Testis (tissue), 2 donors: ENCODE measurements at regions not wholly inside any gene's neighbourhood (a gene's known extent, or its start where the extent isn't known, plus 50 kb on each side); places are given as distances from the start of the nearest gene placed in this dataset.
"Not testable (repeated sequence)": the region's sequence is repeated elsewhere in the genome, so short reads cannot be mapped to it uniquely, and the experiment has no call there.

ENCODE experiments used
- DNase-seq: peaks from one replicate; pipeline ENCODE4 v3.0.0-alpha.2; 2019
- H3K27ac ChIP-seq, 2 donors: fragments of 200-600 bp; sonication (generic); one replicate each; pipeline ENCODE4 v1.5.1; 2019
- H3K27me3 ChIP-seq: fragments of 200-600 bp; sonication (generic); one replicate; pipeline ENCODE4 v1.5.1; 2019
- H3K36me3 ChIP-seq: fragments of 200-600 bp; sonication (generic); one replicate; pipeline ENCODE4 v1.5.1; 2017; ENCODE audit warnings: low read depth; ENCODE audit errors: missing control alignments
- H3K4me1 ChIP-seq: fragments of 200-600 bp; sonication (generic); one replicate; pipeline ENCODE4 v1.5.1; 2019
- H3K4me3 ChIP-seq, 2 donors: fragments of 200-600 bp; sonication (generic); one replicate each; pipeline ENCODE4 v1.5.1; 2017 to 2019
- H3K9me3 ChIP-seq: fragments of 200-600 bp; sonication (generic); one replicate; pipeline ENCODE4 v1.5.1; 2017
- POLR2A ChIP-seq: fragments of 450-650 bp; IDR thresholded peaks from one replicate; pipeline ENCODE4 v1.6.1; 2017; ENCODE audit warnings: antibody characterized with exemption, mild to moderate bottlenecking, moderate library complexity
- WGBS, 2 donors: methylation state at CpG; one replicate each; pipeline ENCODE4 v1.1.5; 2018; 5-methylcytosine and 5-hydroxymethylcytosine counted together
- intact Hi-C: fragments of 100-400 bp; cut with DNase I; formaldehyde crosslinking; loops from one replicate; pipeline ENCODE4 v1.15.1; 2023; ENCODE audit warnings: low total_unique reads
- TF ChIP-seq, protein P1 (sequence below), 3 experiments: fragments of 450-650 bp in 2 of 3; fragments of 200-600 bp in 1 of 3; sonication (generic) in 1 of 3; IDR thresholded peaks; one replicate each; pipeline ENCODE4 v1.5.1; 2016 to 2019; ENCODE audit warnings: antibody characterized with exemption in 3 of 3, mild to moderate bottlenecking in 2 of 3, moderate library complexity in 1 of 3

GRCh38 chr1:117314951-117315350 lies 52.3 kb upstream of the MAN1A2 start:
- H3K27me3 ChIP-seq, H3K4me3 ChIP-seq, H3K27ac ChIP-seq, H3K9me3 ChIP-seq, intact Hi-C loops, DNase-seq, H3K36me3 ChIP-seq, H3K4me1 ChIP-seq: not testable (repeated sequence)
- 92 to 93% methylated on average over 2 of the region's 2 CpGs for WGBS, 2 donors

DNA sequence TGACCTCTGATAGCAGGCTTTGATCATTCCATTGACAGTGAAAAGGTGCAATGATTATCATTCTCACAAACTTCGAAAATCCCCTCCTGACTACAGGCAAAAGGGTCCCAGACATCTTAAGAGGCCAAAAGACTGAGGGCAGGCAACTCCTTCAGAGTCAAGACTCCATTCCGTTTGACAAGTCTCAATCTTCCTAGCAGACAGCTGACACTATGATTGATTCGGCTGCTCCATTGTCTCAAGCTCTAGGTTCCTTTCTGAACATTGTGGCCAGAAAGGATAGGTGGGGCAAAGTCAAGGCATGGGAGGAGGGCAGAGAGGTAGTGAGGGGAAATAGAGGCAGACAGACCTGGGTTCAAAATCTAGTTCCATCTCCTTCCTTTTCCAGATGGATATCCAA lies 53.7 kb upstream of the MAN1A2 start:
- whole genome bisulfite sequencing, 2 donors, result 87 to 90% methylated on average over 3 of the region's 3 CpGs

GRCh38 chr1:117312453-117313138 lies 54.7 kb upstream of the MAN1A2 start:
- 62 to 75% methylated on average over 4 of the region's 4 CpGs for WGBS, 2 donors
- Histone ChIP-seq H3K9me3 (no peaks in the 10 kb centered on the region), H3K4me1 (no peaks in the 10 kb centered on the region), H3K27ac (no peak overlapping the region), H3K4me3 (no peak overlapping the region), H3K27me3 (no peaks in the 10 kb centered on the region), H3K36me3 (no peaks in the 10 kb centered on the region)
- intact Hi-C loops, result no loop called here
- no peak for TF ChIP-seq POLR2A
- TF ChIP-seq, protein P1, sequence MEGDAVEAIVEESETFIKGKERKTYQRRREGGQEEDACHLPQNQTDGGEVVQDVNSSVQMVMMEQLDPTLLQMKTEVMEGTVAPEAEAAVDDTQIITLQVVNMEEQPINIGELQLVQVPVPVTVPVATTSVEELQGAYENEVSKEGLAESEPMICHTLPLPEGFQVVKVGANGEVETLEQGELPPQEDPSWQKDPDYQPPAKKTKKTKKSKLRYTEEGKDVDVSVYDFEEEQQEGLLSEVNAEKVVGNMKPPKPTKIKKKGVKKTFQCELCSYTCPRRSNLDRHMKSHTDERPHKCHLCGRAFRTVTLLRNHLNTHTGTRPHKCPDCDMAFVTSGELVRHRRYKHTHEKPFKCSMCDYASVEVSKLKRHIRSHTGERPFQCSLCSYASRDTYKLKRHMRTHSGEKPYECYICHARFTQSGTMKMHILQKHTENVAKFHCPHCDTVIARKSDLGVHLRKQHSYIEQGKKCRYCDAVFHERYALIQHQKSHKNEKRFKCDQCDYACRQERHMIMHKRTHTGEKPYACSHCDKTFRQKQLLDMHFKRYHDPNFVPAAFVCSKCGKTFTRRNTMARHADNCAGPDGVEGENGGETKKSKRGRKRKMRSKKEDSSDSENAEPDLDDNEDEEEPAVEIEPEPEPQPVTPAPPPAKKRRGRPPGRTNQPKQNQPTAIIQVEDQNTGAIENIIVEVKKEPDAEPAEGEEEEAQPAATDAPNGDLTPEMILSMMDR (IDR thresholded peaks at IDR 0.05), result peak; percentile 27 to 56 (median 44)
- no peak for DNase-seq

More for the DNA sequence above, 53.7 kb upstream of the MAN1A2 start:
- H3K4me1 ChIP-seq, result no peaks in the 10 kb centered on the region
- no peaks in the 10 kb centered on the region for H3K9me3 ChIP-seq
- no peak overlapping the region for H3K4me3 ChIP-seq
- TF ChIP-seq POLR2A, result no peak
- TF ChIP-seq, protein P1 (IDR thresholded peaks at IDR 0.05), result no peak
- H3K27ac ChIP-seq, result no peak overlapping the region
- H3K36me3 ChIP-seq, result no peaks in the 10 kb centered on the region
- intact Hi-C loops, result no loop called here
- no peak for DNase-seq
- H3K27me3 ChIP-seq, result no peaks in the 10 kb centered on the region

DNA sequence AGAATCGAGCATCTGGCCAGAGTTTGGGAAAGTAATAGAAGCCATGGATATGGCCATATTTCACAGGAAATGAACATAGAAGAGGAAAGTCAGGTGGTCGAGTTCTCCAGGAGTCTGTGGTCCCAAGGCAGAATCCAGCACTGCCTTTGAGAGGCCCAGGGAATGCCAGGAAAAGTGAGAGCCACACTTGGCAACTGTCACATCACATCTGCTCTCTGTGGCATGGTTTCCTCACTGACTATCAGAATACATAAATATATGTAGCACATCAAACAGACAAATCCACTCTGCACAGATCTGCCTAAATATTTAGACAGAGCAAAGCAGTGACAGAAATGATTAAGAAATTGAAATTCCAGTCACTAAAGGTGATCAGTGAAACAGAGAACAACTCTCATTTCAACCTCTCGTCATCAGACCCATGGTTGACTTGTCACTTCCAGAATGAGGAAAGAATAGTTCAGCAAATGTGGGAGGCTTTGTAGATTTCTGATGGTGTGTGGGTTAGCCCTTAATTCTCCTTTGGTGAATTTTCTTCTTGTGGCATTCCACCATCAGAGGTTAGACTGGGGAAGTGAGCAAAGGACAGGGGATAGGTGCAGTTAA lies 58.8 kb upstream of the MAN1A2 start:
- Histone ChIP-seq H3K4me3 (no peak overlapping the region), H3K27ac (no peak overlapping the region), H3K4me1 (no peaks in the 10 kb centered on the region), H3K9me3 (no peaks in the 10 kb centered on the region), H3K27me3 (no peaks in the 10 kb centered on the region), H3K36me3 (no peaks in the 10 kb centered on the region)
- 72 to 77% methylated on average over 3 of the region's 3 CpGs for WGBS, 2 donors
- intact Hi-C loops, result no loop called here
- no peak for TF ChIP-seq POLR2A
- TF ChIP-seq, protein P1 (IDR thresholded peaks at IDR 0.05), result no peak
- no peak for DNase-seq

DNA sequence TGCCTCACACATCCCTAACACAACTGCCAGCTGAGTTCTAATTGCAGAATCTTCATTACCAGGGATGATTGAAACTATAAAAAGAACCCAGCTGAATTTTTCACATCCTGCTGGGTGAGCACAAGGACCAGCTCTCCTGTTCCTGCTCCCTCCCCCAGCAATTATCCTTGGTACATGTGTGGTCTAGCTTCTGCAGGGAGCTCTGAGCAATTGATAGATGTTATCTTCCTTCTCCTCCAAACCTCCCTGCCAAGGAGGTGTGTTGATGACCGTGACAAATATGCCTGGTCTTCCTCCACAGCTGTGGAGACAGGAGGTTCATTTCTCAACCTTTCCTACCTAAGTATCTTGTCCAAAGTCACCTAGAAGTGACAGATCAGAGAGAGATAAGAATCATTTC lies 65.3 kb upstream of the MAN1A2 start:
- no peaks in the 10 kb centered on the region for H3K4me1 ChIP-seq
- no peaks in the 10 kb centered on the region for H3K27me3 ChIP-seq
- H3K36me3 ChIP-seq, result no peaks in the 10 kb centered on the region
- WGBS, 2 donors, result 62 to 75% methylated on average over 1 of the region's 1 CpG
- no peak for TF ChIP-seq POLR2A
- no peak overlapping the region for H3K27ac ChIP-seq
- intact Hi-C loops, result no loop called here
- H3K4me3 ChIP-seq, result no peak overlapping the region
- no peak for DNase-seq
- no peaks in the 10 kb centered on the region for H3K9me3 ChIP-seq

- H3K27ac ChIP-seq, DNase-seq, H3K4me3 ChIP-seq, H3K4me1 ChIP-seq, H3K9me3 ChIP-seq, H3K36me3 ChIP-seq, intact Hi-C loops, H3K27me3 ChIP-seq: not testable (repeated sequence)
- 49 to 54% methylated on average over 4 to 6 of the region's 6 CpGs for WGBS, 2 donors
Observed at GRCh38 chr1:117300183-117300582, 67.1 kb upstream of the MAN1A2 start.
